ENCODE measurements at regions not wholly inside any gene's neighbourhood (a gene's known extent, or its start where the extent isn't known, plus 50 kb on each side); places are given as distances from the start of the nearest gene placed in this dataset.

- intact Hi-C loops (cut with DNase I): loop anchor here (1.0 kb wide), 1 partner anchor 9 kb away; no protein-coding TSS in a partner anchor
- DNase-seq (ENCODE audit: low spot score) (no peak), ATAC-seq (no peak)
These were observed 431.6 kb downstream of the IDS start for GRCh38 chrX:149073479-149073878.

- DNase-seq (ENCODE audit: low spot score) (no peak), ATAC-seq (no peak)
- intact Hi-C loops (cut with DNase I): no loop called here
These were observed 435.2 kb downstream of the IDS start for GRCh38 chrX:149069899-149070298.

DNA sequence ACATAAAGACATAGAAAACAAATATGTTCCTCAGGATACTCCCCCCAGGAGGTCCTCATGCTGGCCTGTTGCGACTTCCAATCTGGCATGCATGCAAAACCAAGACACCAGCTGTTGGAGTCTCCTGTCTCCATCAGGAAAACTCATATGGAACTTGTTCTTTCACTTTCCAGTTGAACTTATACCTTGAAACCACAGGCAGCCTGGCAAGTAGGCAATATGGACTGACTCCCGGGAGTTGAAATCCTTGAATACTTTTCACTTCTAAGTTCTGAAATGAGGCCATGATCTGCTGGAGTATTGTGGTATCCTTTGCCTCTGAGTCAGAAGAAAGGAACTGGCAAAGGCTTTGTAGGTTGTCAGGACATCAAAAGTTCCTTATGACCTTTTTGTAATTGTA, 444.2 kb downstream of the IDS start:
- ATAC-seq: no peak

More for the DNA sequence above, 444.2 kb downstream of the IDS start:
- no peak for DNase-seq (ENCODE audit: low spot score)
- intact Hi-C loops (cut with DNase I): no loop called here

All from sciatic nerve (tissue), 2 donors.